H1 (cell line): ENCODE measurements at regions not wholly inside any gene's neighbourhood (a gene's known extent, or its start where the extent isn't known, plus 50 kb on each side); places are given as distances from the start of the nearest gene placed in this dataset.

ENCODE experiments used
- CTCF ChIA-PET: fragments of 300-600 bp; sonication (Branson Sonifier 250); formaldehyde crosslinking; loops from one replicate; lab custom pipeline; 2021; ENCODE audit not compliant: partially characterized antibody; lab: Charles Lee
- POLR2A ChIA-PET: fragments of 300-600 bp; sonication (Branson Sonifier 250); formaldehyde crosslinking; loops from one replicate; lab custom pipeline; 2021; ENCODE audit warnings: inconsistent platforms; ENCODE audit not compliant: partially characterized antibody; lab: Charles Lee
- DNase-seq, 2 experiments: peaks; one replicate each; pipeline versions ENCODE4 v3.0.0 to v3.0.0-alpha.2; 2010 to 2022; ENCODE audit warnings: low spot score in 2 of 2, low read depth in 1 of 2, mixed read lengths in 1 of 2
- FAIRE-seq: peaks from 2 replicates; lab custom pipeline; 2011; peaks lifted over from hg19 to GRCh38; lab: Jason Lieb, UNC
- H2AFZ ChIP-seq: 2 replicates; pipeline ENCODE4 v1.8.1; 2012; ENCODE audit warnings: low read length, inconsistent platforms
- H2AK5ac ChIP-seq: 2 replicates; pipeline ENCODE4 v1.6.1; 2013; ENCODE audit warnings: low read depth, low read length
- H2BK120ac ChIP-seq: replicated peaks from 2 replicates; pipeline ENCODE3; 2013; ENCODE audit warnings: low read depth, low read length, inconsistent platforms
- H2BK12ac ChIP-seq: 2 replicates; pipeline ENCODE4 v1.6.1; 2013; ENCODE audit warnings: low read depth, low read length
- H2BK15ac ChIP-seq: 2 replicates; pipeline ENCODE4 v1.6.1; 2013; ENCODE audit warnings: low read length
- H2BK20ac ChIP-seq: 2 replicates; pipeline ENCODE4 v1.6.1; 2013; ENCODE audit warnings: low read length
- H2BK5ac ChIP-seq: 2 replicates; pipeline ENCODE4 v1.6.1; 2013; ENCODE audit warnings: low read depth, low read length
- H3K14ac ChIP-seq: 2 replicates; pipeline ENCODE4 v1.6.1; 2013; ENCODE audit warnings: inconsistent platforms; ENCODE audit not compliant: insufficient read length
- H3K18ac ChIP-seq: 2 replicates; pipeline ENCODE4 v1.6.1; 2013; ENCODE audit warnings: low read length; ENCODE audit errors: extremely low read depth
- H3K23ac ChIP-seq: 2 replicates; pipeline ENCODE4 v1.6.1; 2013; ENCODE audit warnings: inconsistent platforms; ENCODE audit not compliant: insufficient read length
- H3K23me2 ChIP-seq: 2 replicates; pipeline ENCODE4 v1.6.1; 2013; ENCODE audit warnings: low read depth, low read length
- H3K27ac ChIP-seq: 2 replicates; pipeline ENCODE4 v1.6.1; 2011; ENCODE audit warnings: low read depth, low read length, inconsistent platforms
- H3K27me3 ChIP-seq, 4 experiments: replicated peaks in 1 of 4; 1 replicate in 1 of 4; 2 replicates in 3 of 4; pipeline versions ENCODE4 v1.6.1 to v1.8.1; 2011 to 2013; ENCODE audit warnings: low read length in 3 of 4, mild to moderate bottlenecking in 3 of 4, inconsistent platforms in 2 of 4, mixed read lengths in 2 of 4, moderate library complexity in 1 of 4; ENCODE audit not compliant: control insufficient read depth in 3 of 4, insufficient read depth in 3 of 4; ENCODE audit errors: extremely low read depth in 1 of 4
- H3K36me3 ChIP-seq, 4 experiments: 2 replicates each; pipeline versions ENCODE4 v1.6.1 to v1.8.1; 2011 to 2013; ENCODE audit warnings: mild to moderate bottlenecking in 4 of 4, low read length in 3 of 4, moderate library complexity in 2 of 4, control low read depth in 1 of 4, inconsistent platforms in 1 of 4; ENCODE audit not compliant: insufficient read depth in 4 of 4, control insufficient read depth in 2 of 4
- H3K4ac ChIP-seq: replicated peaks from 2 replicates; pipeline ENCODE3; 2013; ENCODE audit warnings: low read length, low read depth, mixed read lengths, inconsistent platforms; ENCODE audit not compliant: insufficient read length
- H3K4me1 ChIP-seq, 4 experiments: replicated peaks in 1 of 4; 1 replicate in 1 of 4; 2 replicates in 3 of 4; pipeline versions ENCODE4 v1.6.1 to v1.8.1; 2011 to 2013; ENCODE audit warnings: low read length in 3 of 4, inconsistent platforms in 2 of 4, mixed read lengths in 1 of 4; ENCODE audit not compliant: insufficient read depth in 4 of 4, control insufficient read depth in 3 of 4
- H3K4me2 ChIP-seq, 2 experiments: 2 replicates each; pipeline versions ENCODE4 v1.6.1 to v1.8.1; 2011 to 2013; ENCODE audit warnings: low read depth in 2 of 2, low read length in 2 of 2, control low read depth in 1 of 2, inconsistent platforms in 1 of 2, mild to moderate bottlenecking in 1 of 2; ENCODE audit not compliant: insufficient read depth in 1 of 2
- H3K4me3 ChIP-seq, 4 experiments: fragments of 200-600, 300-600 bp in 1 of 4; sonication (generic), shearing (Covaris generic), sonication (Bioruptor Twin) in 1 of 4; 2 replicates each; pipeline versions ENCODE4 v1.5.1 to v1.8.1; 2011 to 2016; ENCODE audit warnings: low read length in 4 of 4, low read depth in 3 of 4, control low read depth in 2 of 4, inconsistent platforms in 2 of 4, mild to moderate bottlenecking in 2 of 4, mixed read lengths in 1 of 4, moderate library complexity in 1 of 4; ENCODE audit not compliant: insufficient read depth in 2 of 4; ENCODE audit errors: extremely low read depth in 1 of 4
- H3K56ac ChIP-seq: replicated peaks from 2 replicates; pipeline ENCODE3; 2013; ENCODE audit warnings: low read depth, mild to moderate bottlenecking, mixed read lengths, low read length, inconsistent platforms; ENCODE audit not compliant: insufficient read length
- H3K79me1 ChIP-seq: 2 replicates; pipeline ENCODE4 v1.6.1; 2013; ENCODE audit warnings: low read depth, low read length, control low read depth
- H3K79me2 ChIP-seq, 2 experiments: 2 replicates each; pipeline versions ENCODE4 v1.6.1 to v1.8.1; 2012 to 2013; ENCODE audit warnings: low read length in 2 of 2, mild to moderate bottlenecking in 2 of 2, inconsistent platforms in 1 of 2; ENCODE audit not compliant: insufficient read depth in 2 of 2, control insufficient read depth in 1 of 2
- H3K9ac ChIP-seq, 4 experiments: replicated peaks in 1 of 4; 1 replicate in 1 of 4; 2 replicates in 3 of 4; pipeline versions ENCODE4 v1.6.1 to v1.8.1; 2011 to 2013; ENCODE audit warnings: low read depth in 3 of 4, low read length in 3 of 4, control low read depth in 2 of 4, mild to moderate bottlenecking in 2 of 4, moderate library complexity in 2 of 4, inconsistent platforms in 1 of 4; ENCODE audit errors: extremely low read depth in 1 of 4
- H3K9me3 ChIP-seq, 2 experiments: 2 replicates each; pipeline versions ENCODE4 v1.6.1 to v1.8.1; 2012 to 2013; ENCODE audit warnings: mild to moderate bottlenecking in 2 of 2, moderate library complexity in 2 of 2, control low read depth in 1 of 2, inconsistent platforms in 1 of 2, low read depth in 1 of 2, low read length in 1 of 2, mixed read lengths in 1 of 2; ENCODE audit not compliant: insufficient read depth in 2 of 2
- H4K20me1 ChIP-seq, 2 experiments: replicated peaks in 1 of 2; 2 replicates each; pipeline versions ENCODE3 to v1.8.1; 2011 to 2013; ENCODE audit warnings: inconsistent platforms in 2 of 2, low read length in 2 of 2, mild to moderate bottlenecking in 1 of 2; ENCODE audit not compliant: insufficient read depth in 2 of 2, control insufficient read depth in 1 of 2
- H4K5ac ChIP-seq: 2 replicates; pipeline ENCODE4 v1.6.1; 2013; ENCODE audit warnings: low read length, low read depth, mixed read lengths, inconsistent platforms; ENCODE audit not compliant: insufficient read length
- H4K8ac ChIP-seq: 2 replicates; pipeline ENCODE4 v1.8.0; 2013; ENCODE audit warnings: mild to moderate bottlenecking, moderate library complexity, low read length, inconsistent platforms; ENCODE audit not compliant: insufficient read depth; ENCODE audit errors: extremely low read depth
- H4K91ac ChIP-seq: replicated peaks from 2 replicates; pipeline ENCODE3; 2013; ENCODE audit warnings: low read length, mixed read lengths, inconsistent platforms; ENCODE audit not compliant: insufficient read length
- GTF2F1 ChIP-seq: IDR thresholded peaks from 2 replicates; pipeline ENCODE4 v1.6.1; 2012; ENCODE audit warnings: low read depth, low read length, improper control_type of control experiment, borderline replicate concordance
- KDM5A ChIP-seq: fragments of 200-600 bp; IDR thresholded peaks from 2 replicates; pipeline ENCODE4 v1.7.1; 2012; ENCODE audit warnings: mild to moderate bottlenecking, low read length, inconsistent platforms, mixed read lengths
- NRF1 ChIP-seq: IDR thresholded peaks from 2 replicates; pipeline ENCODE4 v1.6.1; 2011; ENCODE audit warnings: mild to moderate bottlenecking, low read depth, low read length, improper control_type of control experiment
- POU5F1 ChIP-seq: IDR thresholded peaks from 2 replicates; pipeline ENCODE4 v1.6.1; 2011; ENCODE audit warnings: low read depth, mild to moderate bottlenecking, low read length, moderate library complexity
- SP1 ChIP-seq: IDR thresholded peaks from 2 replicates; pipeline ENCODE4 v1.6.1; 2011; ENCODE audit warnings: low read depth, low read length
- TBP ChIP-seq: IDR thresholded peaks from 2 replicates; pipeline ENCODE4 v1.6.1; 2011; ENCODE audit warnings: low read depth, low read length, improper control_type of control experiment
- ZNF274 ChIP-seq: IDR thresholded peaks from 2 replicates; pipeline ENCODE4 v1.7.0; 2012; ENCODE audit warnings: low read length, borderline replicate concordance; ENCODE audit errors: extremely low read depth
- WGBS, 2 experiments: shearing (Covaris generic) in 1 of 2; methylation state at CpG; one replicate each; pipeline versions ENCODE4 v1.1.6 to v1.1.7; 2013 to 2015; ENCODE audit warnings: low lambda C conversion rate in 2 of 2, mixed read lengths in 2 of 2, inconsistent platforms in 1 of 2, low coverage in 1 of 2, missing lambda C conversion rate in 1 of 2; ENCODE audit not compliant: insufficient replicate concordance in 2 of 2, insufficient coverage in 1 of 2, insufficient read length in 1 of 2; ENCODE audit errors: extremely low coverage in 1 of 2, missing lambda C conversion rate in 1 of 2; 5-methylcytosine and 5-hydroxymethylcytosine counted together
- TF ChIP-seq, protein P1 (sequence below): IDR thresholded peaks from 2 replicates; pipeline ENCODE4 v1.6.1; 2011; ENCODE audit warnings: low read length, improper control_type of control experiment
- TF ChIP-seq, protein P2 (sequence below): IDR thresholded peaks from 2 replicates; pipeline ENCODE4 v1.6.1; 2012; ENCODE audit warnings: inconsistent platforms
- TF ChIP-seq, protein P3 (sequence below): IDR thresholded peaks from 2 replicates; pipeline ENCODE4 v1.6.1; 2012; ENCODE audit warnings: inconsistent platforms
- TF ChIP-seq, protein P4 (sequence below): IDR thresholded peaks from 2 replicates; pipeline ENCODE4 v1.6.1; 2012; ENCODE audit warnings: low read length, inconsistent platforms

DNA sequence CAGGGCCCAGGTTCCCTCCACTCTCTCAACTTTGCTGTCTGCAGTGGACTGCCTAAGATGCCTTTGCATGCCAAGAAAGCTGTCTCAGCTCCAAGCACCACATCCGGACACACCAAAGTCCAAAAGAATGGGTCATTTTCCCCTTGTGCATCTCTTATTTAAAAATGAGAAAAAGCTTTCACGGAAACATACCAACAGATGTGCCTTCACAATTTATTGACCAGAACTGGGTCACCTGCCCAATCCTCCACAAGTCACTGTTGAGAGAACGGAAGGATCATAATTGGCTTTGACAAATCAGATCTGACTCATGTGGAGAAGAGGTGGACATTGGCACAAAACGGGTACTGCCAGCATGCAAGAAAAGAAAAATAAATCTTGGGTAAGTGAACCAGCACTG is 258.3 kb downstream of the SNX13 start:
- Histone ChIP-seq H3K4me2 (no peak overlapping the region), H3K23me2 (no peaks in the 10 kb centered on the region), H3K4me1 (peaks cover 0 to 2% (median under 1%) of the 10 kb centered on the region in 4 experiments; a peak in 3 of 7 replicates), H4K91ac (no peak overlapping the region), H3K27me3 (no peaks in the 10 kb centered on the region), H3K27ac (no peak overlapping the region), H4K8ac (no peak overlapping the region), H2BK120ac (no peak overlapping the region), H3K79me2 (no peaks in the 10 kb centered on the region), H3K23ac (no peak overlapping the region), H4K5ac (no peak overlapping the region), H2BK20ac (no peak overlapping the region), H3K9ac (no peak overlapping the region), H2BK15ac (no peak overlapping the region), H2BK5ac (no peak overlapping the region), H3K14ac (no peak overlapping the region), H3K18ac (no peak overlapping the region), H3K79me1 (no peaks in the 10 kb centered on the region), H3K4ac (no peak overlapping the region), H3K9me3 (no peaks in the 10 kb centered on the region), H2BK12ac (no peak overlapping the region), H3K4me3 (no peak overlapping the region), H3K56ac (no peak overlapping the region), H2AK5ac (no peak overlapping the region), H2AFZ (no peak overlapping the region), H3K36me3 (no peaks in the 10 kb centered on the region), H4K20me1 (no peaks in the 10 kb centered on the region)
- 82% methylated on average over 4 of the region's 4 CpGs; no CpG with 5 or more reads in 1 of the 2 experiments for WGBS, 2 experiments
- POLR2A ChIA-PET: no interaction called here
- CTCF ChIA-PET: interaction anchor here (0.8 to 3.5 kb wide), 8 partner anchors 9 to 676 kb away, joined by 3 to 23 read pairs (median 4); no protein-coding TSS in a partner anchor
- FAIRE-seq (no peak), DNase-seq (no peak)
- TF ChIP-seq SP1 (no peak), KDM5A (no peak), GTF2F1 (no peak), POU5F1 (no peak), TBP (no peak), ZNF274 (no peak), NRF1 (no peak)
- TF ChIP-seq, protein P1, sequence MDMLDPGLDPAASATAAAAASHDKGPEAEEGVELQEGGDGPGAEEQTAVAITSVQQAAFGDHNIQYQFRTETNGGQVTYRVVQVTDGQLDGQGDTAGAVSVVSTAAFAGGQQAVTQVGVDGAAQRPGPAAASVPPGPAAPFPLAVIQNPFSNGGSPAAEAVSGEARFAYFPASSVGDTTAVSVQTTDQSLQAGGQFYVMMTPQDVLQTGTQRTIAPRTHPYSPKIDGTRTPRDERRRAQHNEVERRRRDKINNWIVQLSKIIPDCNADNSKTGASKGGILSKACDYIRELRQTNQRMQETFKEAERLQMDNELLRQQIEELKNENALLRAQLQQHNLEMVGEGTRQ: no peak
- TF ChIP-seq, protein P2, sequence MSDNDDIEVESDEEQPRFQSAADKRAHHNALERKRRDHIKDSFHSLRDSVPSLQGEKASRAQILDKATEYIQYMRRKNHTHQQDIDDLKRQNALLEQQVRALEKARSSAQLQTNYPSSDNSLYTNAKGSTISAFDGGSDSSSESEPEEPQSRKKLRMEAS: no peak
- TF ChIP-seq, protein P3, sequence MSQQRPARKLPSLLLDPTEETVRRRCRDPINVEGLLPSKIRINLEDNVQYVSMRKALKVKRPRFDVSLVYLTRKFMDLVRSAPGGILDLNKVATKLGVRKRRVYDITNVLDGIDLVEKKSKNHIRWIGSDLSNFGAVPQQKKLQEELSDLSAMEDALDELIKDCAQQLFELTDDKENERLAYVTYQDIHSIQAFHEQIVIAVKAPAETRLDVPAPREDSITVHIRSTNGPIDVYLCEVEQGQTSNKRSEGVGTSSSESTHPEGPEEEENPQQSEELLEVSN: no peak
- TF ChIP-seq, protein P4, sequence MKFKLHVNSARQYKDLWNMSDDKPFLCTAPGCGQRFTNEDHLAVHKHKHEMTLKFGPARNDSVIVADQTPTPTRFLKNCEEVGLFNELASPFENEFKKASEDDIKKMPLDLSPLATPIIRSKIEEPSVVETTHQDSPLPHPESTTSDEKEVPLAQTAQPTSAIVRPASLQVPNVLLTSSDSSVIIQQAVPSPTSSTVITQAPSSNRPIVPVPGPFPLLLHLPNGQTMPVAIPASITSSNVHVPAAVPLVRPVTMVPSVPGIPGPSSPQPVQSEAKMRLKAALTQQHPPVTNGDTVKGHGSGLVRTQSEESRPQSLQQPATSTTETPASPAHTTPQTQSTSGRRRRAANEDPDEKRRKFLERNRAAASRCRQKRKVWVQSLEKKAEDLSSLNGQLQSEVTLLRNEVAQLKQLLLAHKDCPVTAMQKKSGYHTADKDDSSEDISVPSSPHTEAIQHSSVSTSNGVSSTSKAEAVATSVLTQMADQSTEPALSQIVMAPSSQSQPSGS: no peak
